SK-MEL-5 (cell line): ENCODE measurements at regions not wholly inside any gene's neighbourhood (a gene's known extent, or its start where the extent isn't known, plus 50 kb on each side); places are given as distances from the start of the nearest gene placed in this dataset.

Experiments
- DNase-seq: peaks from one replicate; pipeline ENCODE4 v3.0.0-alpha.2; 2016; ENCODE audit warnings: low read depth, low spot score
- in situ Hi-C: cut with HindIII; loops from 2 replicates; pipeline ENCODE4 v1.10.0; 2016; ENCODE audit warnings: low sequenced_read_pairs, high pct_unique_total_duplicates, low pct_unique_long_range_greater_than_20kb

GRCh38 chr2:126834006-126834659, 64.6 kb upstream of the TEX51 start:
- in situ Hi-C loops, result no loop called here
- DNase-seq, result no peak

GRCh38 chr2:126835261-126835660, 63.4 kb upstream of the TEX51 start:
- DNase-seq, result no peak
- in situ Hi-C loops, result no loop called here

DNA sequence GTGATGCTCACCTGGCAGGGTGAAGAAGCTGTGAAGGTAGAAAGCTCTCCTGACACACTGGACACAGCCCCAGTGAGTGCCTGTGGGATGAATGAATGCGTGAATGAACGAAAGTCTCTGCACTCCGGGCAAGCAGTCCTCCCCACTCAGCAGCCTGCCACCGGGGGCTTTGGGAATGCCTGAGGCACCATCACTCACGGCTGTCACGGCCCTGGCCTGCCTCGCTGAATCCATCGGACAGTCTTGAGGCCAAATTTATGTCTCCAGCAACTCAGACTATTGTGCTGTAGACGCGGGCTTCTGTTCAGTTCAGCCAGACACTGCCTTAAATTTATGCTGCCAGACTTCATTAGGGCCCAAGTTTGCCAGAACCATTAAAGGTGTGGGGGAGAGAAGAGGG, 62.9 kb upstream of the TEX51 start:
- no peak for DNase-seq
- in situ Hi-C loops, result no loop called here

DNA sequence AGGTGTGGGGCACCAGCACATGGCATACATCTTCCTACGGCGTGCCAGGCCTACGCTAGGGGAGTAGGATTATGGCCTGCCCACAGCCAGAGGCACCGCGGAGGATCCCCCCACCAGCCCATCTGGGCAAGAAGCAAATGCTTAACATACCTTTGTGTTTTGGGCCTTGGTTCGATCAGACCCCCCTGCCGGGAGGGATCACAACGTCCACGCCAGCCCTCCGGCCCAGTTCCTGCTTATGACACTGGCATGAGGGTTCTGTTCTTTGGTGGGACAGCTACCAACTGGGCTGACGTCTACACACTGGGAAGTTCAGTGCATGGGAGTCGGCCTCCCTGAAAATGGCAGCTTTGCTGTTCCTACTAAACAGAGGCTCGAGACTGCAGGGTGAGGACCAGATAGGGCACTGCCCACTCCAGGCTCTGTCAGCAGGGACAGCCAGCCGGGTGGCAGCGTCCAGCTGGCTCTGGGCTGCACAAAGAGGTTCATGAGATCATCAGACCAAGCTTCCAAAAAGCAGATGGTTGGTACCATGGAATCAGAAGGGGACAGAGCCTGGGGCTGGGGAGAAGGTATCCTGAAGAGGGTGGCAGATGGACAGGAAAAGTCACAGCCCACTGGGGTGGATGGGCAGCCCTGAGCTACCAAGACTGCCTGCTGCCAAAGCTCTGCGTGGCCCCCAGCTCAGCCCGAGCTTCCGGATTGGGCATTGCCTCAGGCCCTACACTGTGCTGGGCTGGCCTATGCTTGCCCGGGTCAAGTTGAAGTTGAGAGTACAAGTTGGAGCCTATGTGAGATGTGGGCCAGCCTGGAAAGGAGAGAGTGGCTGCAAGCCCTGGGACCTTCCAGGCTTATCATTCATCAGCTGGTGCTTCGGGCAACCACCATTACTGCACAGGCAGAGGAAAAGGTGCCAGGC, 61.7 kb upstream of the TEX51 start:
- in situ Hi-C loops, result no loop called here
- no peak for DNase-seq

- DNase-seq, result no peak
- in situ Hi-C loops, result no loop called here
Observed at GRCh38 chr2:126837966-126838715, 60.5 kb upstream of the TEX51 start.

DNA sequence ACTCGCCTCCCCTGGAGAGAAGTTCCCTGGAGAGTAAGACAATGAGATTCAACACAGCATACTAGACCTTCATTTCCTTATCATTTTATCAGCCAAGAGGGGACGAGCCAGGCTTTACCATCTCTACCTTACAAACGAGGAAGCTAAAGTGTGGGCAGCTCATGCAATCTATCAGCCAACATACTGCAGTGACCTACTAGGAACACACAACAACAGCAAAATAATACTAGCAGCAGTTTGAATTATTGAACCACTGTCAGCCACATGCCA, 60.0 kb upstream of the TEX51 start:
- in situ Hi-C loops, result no loop called here
- DNase-seq, result no peak

DNA sequence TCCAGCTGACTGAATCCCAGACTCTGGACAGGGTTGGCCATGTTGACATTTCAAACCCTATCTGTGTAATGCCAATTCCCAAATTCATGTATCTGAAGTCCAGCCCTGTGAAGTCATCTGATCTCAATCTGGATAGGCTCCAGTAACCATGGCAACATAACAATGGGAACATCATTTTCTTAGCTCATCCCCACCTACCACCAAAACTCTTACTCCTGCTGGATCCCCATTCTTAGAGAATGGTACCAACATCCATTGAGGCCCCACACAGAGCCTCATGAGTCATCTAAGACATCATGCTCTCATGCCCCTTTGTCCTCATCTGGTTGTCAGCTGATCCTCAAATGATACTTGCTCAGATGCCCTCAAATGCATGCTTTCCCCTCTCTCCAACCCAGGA, 58.9 kb upstream of the TEX51 start:
- DNase-seq, result peak; percentile 9
- in situ Hi-C loops, result no loop called here

GRCh38 chr2:126843081-126843480, 55.6 kb upstream of the TEX51 start:
- no peak for DNase-seq
- in situ Hi-C loops, result no loop called here

- no peak for DNase-seq
- in situ Hi-C loops, result no loop called here
Observed at GRCh38 chr2:126846241-126846640, 52.4 kb upstream of the TEX51 start.
